ENCODE measurements at regions not wholly inside any gene's neighbourhood (a gene's known extent, or its start where the extent isn't known, plus 50 kb on each side); places are given as distances from the start of the nearest gene placed in this dataset.

GRCh38 chr9:129483415-129484351 lies 137.2 kb downstream of the C9orf50 start:
- Histone ChIP-seq H3K36me3 (replicated peaks in 1 of 2; ENCODE audit: control insufficient read depth in 1 of 2, insufficient read depth in 2 of 2, low read length in 1 of 2) (no peaks in the 10 kb centered on the region), H3K27ac (ENCODE audit: low read depth in 2 of 2, low read length in 1 of 2) (peak overlapping the region; percentile 97 to 100), H3K27me3 (ENCODE audit: insufficient read depth) (no peaks in the 10 kb centered on the region), H3K4me1 (ENCODE audit: control insufficient read depth in 1 of 2, insufficient read depth in 2 of 2, low read depth in 1 of 2, low read length in 1 of 2) (peaks cover 58 to 83% of the 10 kb centered on the region in 2 experiments; a peak in 3 of 4 replicates), H3K79me2 (ENCODE audit: insufficient read depth) (peaks cover 17% of the 10 kb centered on the region), H3K4me3 (ENCODE audit: low read depth in 2 of 2, low read length in 1 of 2) (peak overlapping the region; percentile 37 to 44; a peak in 3 of 4 replicates), H4K20me1 (ENCODE audit: insufficient read depth) (no peaks in the 10 kb centered on the region), H2AFZ (ENCODE audit: low read depth) (no peak overlapping the region), H3K4me2 (peak overlapping the region; percentile 82), H3K9me3 (no peaks in the 10 kb centered on the region), H3K9me2 (no peaks in the 10 kb centered on the region), H3F3A (replicated peaks; ENCODE audit: insufficient read depth) (peaks cover 49% of the 10 kb centered on the region), H3K9ac (peak overlapping the region; percentile 99)
- CTCF ChIA-PET, result interaction anchor here (1.1 to 6.0 kb wide), 7 partner anchors 17 to 341 kb away, joined by 3 to 41 read pairs (median 6); no protein-coding TSS in a partner anchor
- POLR2A ChIA-PET, result interaction anchor here (0.7 to 3.8 kb wide), 9 partner anchors 10 to 309 kb away, joined by 3 to 37 read pairs (median 4); partner anchors contain the start of gene IER5L
- no peak for DNase-seq
- no peak for TF ChIP-seq MXI1 (IDR thresholded peaks at IDR 0.05; ENCODE audit: low read depth, low read length)
- peak; percentile 23; the same call in 1 of the 2 replicates for TF ChIP-seq RXRA (IDR thresholded peaks at IDR 0.05; ENCODE audit: borderline replicate concordance, low read depth)
- TF ChIP-seq NFIC (IDR thresholded peaks at IDR 0.05; ENCODE audit: borderline replicate concordance), result peak; percentile 87
- TF ChIP-seq CTCF (IDR thresholded peaks at IDR 0.05), result no peak
- WGBS (ENCODE audit: low lambda C conversion rate), result 13% methylated on average over 25 of the region's 34 CpGs

GRCh38 chr9:129482521-129483414 lies 138.1 kb downstream of the C9orf50 start:
- POLR2A ChIA-PET, result interaction anchor here (0.7 to 3.8 kb wide), 10 partner anchors 11 to 308 kb away, joined by 3 to 37 read pairs (median 3); partner anchors contain the start of gene IER5L
- CTCF ChIA-PET, result interaction anchor here (0.6 to 6.0 kb wide), 12 partner anchors 12 to 340 kb away, joined by 3 to 41 read pairs (median 4); no protein-coding TSS in a partner anchor
- Histone ChIP-seq H3K27me3 (ENCODE audit: insufficient read depth) (no peaks in the 10 kb centered on the region), H3F3A (replicated peaks; ENCODE audit: insufficient read depth) (peaks cover 45% of the 10 kb centered on the region), H3K9ac (peak overlapping the region; percentile 99), H4K20me1 (ENCODE audit: insufficient read depth) (no peaks in the 10 kb centered on the region), H2AFZ (ENCODE audit: low read depth) (no peak overlapping the region), H3K4me1 (ENCODE audit: control insufficient read depth in 1 of 2, insufficient read depth in 2 of 2, low read depth in 1 of 2, low read length in 1 of 2) (peaks cover 55 to 78% of the 10 kb centered on the region in 2 experiments; a peak in 3 of 4 replicates), H3K27ac (ENCODE audit: low read depth in 2 of 2, low read length in 1 of 2) (peak overlapping the region; percentile 97 to 100), H3K79me2 (ENCODE audit: insufficient read depth) (peaks cover 17% of the 10 kb centered on the region), H3K4me3 (ENCODE audit: low read depth in 2 of 2, low read length in 1 of 2) (peak overlapping the region; percentile 37 to 51; a peak in 3 of 4 replicates), H3K9me3 (no peaks in the 10 kb centered on the region), H3K36me3 (replicated peaks in 1 of 2; ENCODE audit: control insufficient read depth in 1 of 2, insufficient read depth in 2 of 2, low read length in 1 of 2) (no peaks in the 10 kb centered on the region), H3K9me2 (no peaks in the 10 kb centered on the region), H3K4me2 (peak overlapping the region; percentile 94)
- WGBS (ENCODE audit: low lambda C conversion rate), result 0% methylated on average over 31 of the region's 93 CpGs
- peak; percentile 90 for DNase-seq
- peak; percentile 72 for TF ChIP-seq CHD2 (IDR thresholded peaks at IDR 0.05; ENCODE audit: low read length, partially characterized antibody)
- TF ChIP-seq RFX5 (IDR thresholded peaks at IDR 0.05; ENCODE audit: low read length), result no peak
- no peak for TF ChIP-seq IRF3 (IDR thresholded peaks at IDR 0.05; ENCODE audit: low read depth, low read length)
- TF ChIP-seq SMC3 (IDR thresholded peaks at IDR 0.05; ENCODE audit: low read depth, low read length), result peak; percentile 5; the same call in 1 of the 2 replicates
- TF ChIP-seq NRF1 (IDR thresholded peaks at IDR 0.05; ENCODE audit: low read depth, low read length), result 0 out of 2 replicates have a peak, but pooled peaks have one; percentile 3
- TF ChIP-seq POLR2AphosphoS5 (IDR thresholded peaks at IDR 0.05; ENCODE audit: low read depth, low read length), result no peak
- 0 out of 2 replicates have a peak, but pooled peaks have one; percentile 10 for TF ChIP-seq JUND (IDR thresholded peaks at IDR 0.05)
- TF ChIP-seq PBX3 (IDR thresholded peaks at IDR 0.05), result peak; percentile 84
- TF ChIP-seq FOXM1 (IDR thresholded peaks at IDR 0.05; ENCODE audit: low read depth), result peak; percentile 9; the same call in 1 of the 2 replicates
- no peak for TF ChIP-seq USF2 (IDR thresholded peaks at IDR 0.05; ENCODE audit: borderline replicate concordance, low read depth, low read length)
